ENCODE measurements at regions not wholly inside any gene's neighbourhood (a gene's known extent, or its start where the extent isn't known, plus 50 kb on each side); places are given as distances from the start of the nearest gene placed in this dataset.
"Not testable (repeated sequence)": the region's sequence is repeated elsewhere in the genome, so short reads cannot be mapped to it uniquely, and the experiment has no call there.

DNA sequence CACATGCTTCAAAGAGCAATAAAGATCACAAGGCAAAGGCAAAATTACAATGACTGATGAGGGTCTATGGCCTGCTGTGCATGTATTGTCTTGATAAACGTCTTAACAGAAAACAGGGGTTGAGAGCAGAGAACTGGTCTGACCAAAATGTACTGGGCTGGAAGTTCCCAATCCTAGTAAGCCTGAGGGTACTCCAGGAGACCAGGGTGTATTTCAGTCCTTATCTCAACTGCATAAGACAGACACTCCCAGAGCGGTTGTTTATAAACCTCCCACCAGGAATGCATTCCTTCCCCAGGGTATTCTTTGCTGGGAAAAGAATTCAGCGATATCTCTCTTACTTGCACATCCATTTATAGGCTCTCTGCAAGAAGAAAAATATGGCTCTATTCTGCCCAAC is 521.8 kb upstream of the GNPDA2 start:
- not testable (repeated sequence) for DNase-seq (ENCODE audit: low read depth in 2 of 2)

DNA sequence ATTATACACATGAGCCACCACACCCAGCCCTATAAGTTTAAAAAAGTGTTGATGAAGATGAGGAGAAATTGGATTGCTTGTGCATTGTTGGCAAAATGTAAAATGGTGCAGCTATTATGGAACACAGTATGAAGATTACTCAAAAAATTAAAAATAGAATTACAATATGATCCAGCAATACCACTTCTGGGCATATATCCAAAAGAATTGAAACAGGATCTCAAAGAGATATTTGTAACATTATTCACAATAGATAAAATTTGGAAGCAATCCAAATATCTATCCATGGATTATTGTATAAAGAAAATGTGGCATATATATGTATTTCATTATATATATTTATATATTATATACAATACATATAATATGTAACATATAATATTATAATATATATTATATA is 515.6 kb upstream of the GNPDA2 start:
- DNase-seq (ENCODE audit: low read depth in 2 of 2): peak in 1 of 2 donors; percentile 1

DNA sequence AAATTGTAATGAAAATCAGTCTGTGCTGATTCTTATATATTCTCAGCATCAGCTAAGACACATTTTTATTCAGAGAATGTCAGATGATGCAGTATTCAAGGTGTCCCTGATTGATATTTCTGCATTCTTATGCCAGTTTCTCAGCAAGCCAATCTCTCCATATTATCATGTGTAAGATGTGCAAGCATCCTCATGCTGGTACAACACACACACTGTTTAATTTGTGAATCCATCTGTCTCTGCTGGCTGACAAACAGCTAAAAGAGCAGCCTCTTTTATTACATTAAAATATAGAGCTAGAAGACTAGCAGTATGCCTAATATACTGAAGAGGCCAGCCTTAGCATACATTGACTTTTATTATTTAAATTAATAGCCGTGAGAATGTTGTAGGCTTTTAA is 502.9 kb upstream of the GNPDA2 start:
- no peak for DNase-seq (ENCODE audit: low read depth in 2 of 2)

DNA sequence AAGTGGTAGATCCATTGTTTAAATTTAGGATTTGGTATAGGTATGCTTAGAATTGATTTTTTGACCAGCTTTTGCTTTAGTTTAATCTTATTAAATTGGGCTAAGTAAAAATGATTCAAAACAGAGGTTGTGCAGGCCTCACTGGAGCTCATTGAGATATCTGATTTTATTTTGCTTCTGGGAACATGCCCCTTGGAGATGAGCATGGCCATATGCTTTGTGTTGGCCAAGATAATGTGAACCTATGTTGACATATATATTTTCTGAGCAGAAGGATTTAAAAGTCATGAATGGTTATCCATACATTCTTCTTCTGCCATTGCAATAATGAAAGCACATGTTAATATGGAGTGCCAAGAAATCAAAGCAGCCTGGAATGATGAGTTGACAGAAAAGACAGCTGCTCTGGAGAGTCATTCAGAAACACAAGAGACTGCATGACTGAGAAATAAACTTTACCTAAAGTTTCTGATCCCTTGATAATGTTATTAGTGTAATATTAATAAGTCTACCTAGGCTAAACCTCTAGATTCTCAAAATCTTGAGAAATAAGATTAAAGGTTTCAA is 489.7 kb upstream of the GNPDA2 start:
- no peak for DNase-seq (ENCODE audit: low read depth in 2 of 2)

DNA sequence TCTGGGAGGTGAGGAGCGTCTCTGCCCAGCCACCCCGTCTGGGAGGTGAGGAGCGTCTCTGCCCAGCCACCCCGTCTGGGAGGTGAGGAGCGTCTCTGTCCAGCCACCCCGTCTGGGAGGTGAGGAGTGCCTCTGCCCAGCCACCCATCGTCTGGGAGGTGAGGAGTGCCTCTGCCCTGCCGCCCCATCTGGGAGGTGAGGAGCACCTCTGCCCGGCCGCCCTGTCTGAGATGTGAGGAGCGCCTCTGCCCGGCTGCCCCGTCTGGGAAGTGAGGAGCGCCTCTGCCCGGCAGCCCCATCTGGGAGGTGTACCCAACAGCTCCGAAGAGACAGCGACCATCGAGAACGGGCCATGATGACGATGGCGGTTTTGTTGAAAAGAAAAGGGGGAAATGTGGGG is 482.1 kb upstream of the GNPDA2 start:
- DNase-seq (ENCODE audit: low read depth in 2 of 2): not testable (repeated sequence)

DNA sequence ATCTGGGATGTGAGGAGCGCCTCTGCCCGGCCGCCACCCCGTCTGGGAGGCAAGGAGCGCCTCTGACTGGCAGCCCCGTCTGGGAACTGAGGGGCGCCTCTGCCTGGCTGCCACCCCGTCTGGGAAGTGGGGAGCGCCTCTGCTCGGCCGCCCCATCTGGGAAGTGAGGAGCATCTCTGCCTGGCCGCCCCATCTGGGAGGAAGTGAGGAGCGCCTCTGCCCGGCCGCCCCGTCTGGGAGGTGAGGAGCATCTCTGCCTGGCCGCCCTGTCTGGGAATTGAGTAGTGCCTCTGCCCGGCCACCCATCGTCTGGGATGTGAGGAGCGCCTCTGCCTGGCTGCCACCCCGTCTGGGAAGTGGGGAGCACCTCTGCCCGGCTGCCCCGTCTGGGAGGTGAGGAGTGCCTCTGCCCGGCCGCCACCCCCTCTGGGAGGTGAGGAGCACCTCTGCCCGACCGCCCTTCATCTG is 481.5 kb upstream of the GNPDA2 start:
- not testable (repeated sequence) for DNase-seq (ENCODE audit: low read depth in 2 of 2)

DNA sequence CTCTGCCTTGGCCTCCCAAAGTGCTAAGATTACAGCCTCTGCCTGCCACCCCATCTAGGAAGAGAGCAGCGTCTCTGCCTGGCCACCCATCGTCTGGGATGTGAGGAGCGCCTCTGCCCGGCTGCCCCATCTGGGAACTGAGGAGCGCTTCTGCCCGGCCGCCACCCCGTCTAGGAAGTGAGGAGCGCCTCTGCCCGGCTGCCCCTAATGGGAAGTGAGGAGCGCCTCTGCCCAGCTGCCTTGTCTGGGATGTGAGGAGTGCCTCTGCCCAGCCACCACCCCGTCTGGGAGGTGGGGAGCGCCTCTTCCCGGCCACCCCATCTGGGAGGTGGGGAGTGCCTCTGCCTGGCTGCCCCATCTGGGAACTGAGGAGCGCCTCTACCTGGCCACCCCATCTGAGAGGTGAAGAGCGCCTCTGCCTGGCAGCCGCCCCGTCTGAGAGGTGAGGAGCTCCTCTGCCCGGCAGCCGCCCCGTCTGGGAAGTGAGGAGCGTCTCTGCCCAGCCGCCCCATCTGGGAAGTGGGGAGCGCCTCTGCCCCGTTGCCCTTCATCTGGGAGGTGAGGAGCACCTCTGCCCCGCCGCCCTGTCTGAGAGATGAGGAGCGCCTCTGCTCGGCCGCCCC is 481.0 kb upstream of the GNPDA2 start:
- DNase-seq (ENCODE audit: low read depth in 2 of 2): not testable (repeated sequence)

DNA sequence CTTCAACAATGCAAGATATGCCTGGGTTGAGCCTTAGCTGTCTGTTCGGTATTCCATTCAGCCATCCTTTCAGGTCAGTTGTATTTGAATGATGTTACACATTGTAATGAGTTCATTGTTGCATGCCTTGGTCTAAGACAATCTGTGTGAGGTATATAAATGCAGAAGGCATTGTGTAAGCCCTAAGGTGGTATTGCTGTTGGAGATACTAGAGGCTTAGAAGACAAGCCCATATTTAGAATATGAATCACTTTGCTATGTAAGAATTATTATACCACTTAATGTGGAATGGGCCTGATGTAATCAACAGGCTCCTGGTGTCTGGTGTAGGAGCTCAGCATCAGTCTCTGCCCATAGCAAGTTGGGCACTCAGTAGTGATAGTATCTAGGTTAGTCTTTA is 473.4 kb upstream of the GNPDA2 start:
- DNase-seq (ENCODE audit: low read depth in 2 of 2): no peak

DNA sequence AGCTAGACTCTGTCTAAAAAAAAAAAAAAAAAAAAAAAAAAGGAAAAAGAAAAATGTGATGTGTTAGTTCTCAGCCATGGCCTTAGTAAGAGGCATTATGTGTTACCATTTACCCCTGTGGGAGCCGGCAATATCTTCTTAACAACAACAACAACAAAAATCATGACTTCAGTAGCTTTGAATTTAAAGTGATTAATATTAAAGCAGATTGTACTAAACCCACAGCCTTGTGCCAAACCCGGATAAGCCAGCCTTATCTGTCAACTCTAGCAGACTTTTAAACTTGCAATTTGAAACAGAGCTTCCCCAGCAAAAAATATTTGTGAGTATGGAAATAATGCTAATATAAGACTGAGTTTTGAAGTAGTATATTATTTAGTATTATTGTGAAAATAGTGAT is 462.1 kb upstream of the GNPDA2 start:
- DNase-seq (ENCODE audit: low read depth in 2 of 2): no peak

DNA sequence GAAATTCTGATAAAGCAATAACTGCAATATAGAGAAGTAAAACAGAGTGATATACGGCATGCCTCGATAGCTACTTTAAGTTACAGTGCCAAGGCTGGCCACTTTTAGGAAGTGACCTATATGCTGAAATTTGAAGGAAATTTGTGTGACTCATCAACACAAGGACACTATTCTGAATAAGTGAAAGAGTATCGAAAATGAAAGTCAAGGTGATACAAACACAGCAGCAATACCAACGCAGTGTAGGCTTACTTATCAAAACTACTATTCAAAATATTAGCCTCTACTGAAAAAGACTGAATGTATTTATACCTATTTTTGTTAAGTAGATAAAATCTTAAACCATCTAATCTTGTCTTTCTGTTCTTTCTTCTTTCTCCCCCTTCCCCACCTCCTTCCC is 459.9 kb upstream of the GNPDA2 start:
- DNase-seq (ENCODE audit: low read depth in 2 of 2): no peak

DNA sequence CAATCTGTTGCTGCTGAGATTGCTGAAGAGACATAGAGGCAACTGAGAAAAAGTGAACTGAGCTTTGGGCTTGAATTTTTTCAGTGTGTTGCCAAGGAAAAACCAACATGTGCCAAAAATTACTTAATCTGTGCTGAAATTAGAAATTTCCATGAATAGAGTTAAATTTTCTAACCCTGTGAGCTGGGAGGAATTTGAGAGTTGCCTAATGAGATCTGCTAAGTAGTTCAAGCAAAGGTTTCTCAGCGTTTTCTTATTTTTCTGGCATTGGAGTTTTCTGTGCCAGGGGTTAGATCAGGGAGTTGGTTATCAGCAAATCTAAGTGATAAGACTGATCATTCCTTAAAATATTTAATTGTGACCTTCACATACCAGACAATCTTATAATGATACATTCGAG is 457.5 kb upstream of the GNPDA2 start:
- no peak for DNase-seq (ENCODE audit: low read depth in 2 of 2)

DNA sequence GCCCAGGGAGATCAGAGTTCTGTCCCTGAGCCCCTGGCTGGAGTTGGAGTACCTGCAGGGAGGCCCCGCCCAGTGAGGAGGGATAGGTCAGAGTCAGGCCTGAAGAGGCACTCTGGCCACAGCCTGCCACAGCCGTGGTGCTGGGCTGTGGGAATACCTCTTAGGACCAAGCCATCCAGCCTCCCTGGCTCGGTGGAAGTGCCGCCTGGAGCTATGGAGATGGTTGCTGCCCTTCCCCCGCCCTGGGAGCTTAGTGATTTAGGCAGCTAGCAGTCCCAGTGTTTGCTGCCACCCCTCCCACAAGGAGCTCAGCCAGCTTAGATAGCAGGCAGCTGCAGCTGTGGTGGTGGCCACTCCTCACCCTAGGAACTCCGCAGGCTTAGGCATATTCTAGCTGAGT is 446.3 kb upstream of the GNPDA2 start:
- DNase-seq (ENCODE audit: low read depth in 2 of 2): no peak

DNA sequence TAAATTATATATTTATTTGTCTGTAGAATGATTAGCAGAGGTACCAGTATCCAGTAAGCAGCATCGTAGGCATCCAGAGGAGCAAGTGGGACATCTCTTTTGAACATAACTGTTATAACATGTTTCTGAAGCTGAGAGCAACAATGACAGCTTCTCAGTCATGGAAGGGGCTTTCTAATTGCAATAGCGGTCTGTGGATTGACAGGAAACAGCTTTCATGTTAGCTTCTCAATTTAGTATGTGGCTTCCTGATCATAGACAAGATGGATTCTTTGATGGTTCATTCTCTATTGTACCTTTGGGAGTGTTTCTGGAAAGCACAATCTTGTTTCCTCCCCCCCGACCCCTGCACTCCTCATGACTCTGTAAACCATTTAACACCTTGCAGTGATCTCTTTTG is 434.6 kb upstream of the GNPDA2 start:
- no peak for DNase-seq (ENCODE audit: low read depth in 2 of 2)

DNA sequence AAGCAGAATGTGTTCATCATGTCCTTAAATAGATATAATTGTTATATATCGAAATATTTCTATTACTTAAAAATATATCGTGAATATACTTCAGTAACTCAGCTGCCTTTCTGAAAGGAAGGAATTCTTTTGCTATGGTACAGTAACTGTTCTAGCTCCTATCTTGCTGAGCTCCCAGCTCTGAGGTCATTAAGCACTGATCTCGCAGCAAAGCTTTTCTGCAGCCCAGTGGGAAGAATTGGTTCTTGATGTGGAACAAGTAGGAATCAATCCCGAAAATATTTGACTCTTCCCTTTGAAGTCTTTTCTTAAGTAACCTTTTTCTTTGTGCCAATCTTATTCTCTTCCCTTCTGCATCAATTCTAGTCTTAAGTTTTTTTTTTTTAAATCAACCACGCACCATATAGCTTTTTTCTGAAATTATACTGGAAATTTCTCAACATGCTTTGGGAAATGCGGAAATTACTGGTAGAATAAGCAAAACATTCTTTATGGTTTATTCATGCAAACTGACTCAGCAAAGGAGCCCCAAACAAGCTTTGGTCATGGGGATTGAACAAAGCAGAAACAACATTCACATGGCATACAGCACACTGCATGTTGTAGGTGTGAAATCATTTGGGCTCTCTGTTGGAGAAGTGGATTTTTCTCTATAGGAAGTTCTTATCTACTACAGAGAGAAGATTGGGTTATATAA is 428.9 kb upstream of the GNPDA2 start:
- no peak for DNase-seq (ENCODE audit: low read depth in 2 of 2)

DNA sequence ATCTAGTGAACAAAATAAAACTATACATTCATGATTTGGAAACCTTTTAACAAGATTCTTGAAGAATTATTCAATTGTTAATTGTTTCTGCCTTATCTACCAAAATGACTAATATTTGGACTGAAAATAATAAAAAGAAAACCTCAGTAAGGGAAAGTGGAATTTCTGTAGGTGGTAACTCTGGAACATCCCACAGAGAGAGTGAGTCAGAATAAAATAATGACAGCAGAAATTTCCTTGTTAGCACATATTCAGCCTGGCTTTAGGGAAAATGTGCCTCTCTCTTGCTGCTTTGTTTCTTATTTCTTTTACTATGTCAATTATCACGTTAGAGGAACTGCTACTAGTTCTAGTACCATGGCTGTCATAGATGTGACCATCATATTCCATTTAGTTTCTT is 421.5 kb upstream of the GNPDA2 start:
- no peak for DNase-seq (ENCODE audit: low read depth in 2 of 2)

DNA sequence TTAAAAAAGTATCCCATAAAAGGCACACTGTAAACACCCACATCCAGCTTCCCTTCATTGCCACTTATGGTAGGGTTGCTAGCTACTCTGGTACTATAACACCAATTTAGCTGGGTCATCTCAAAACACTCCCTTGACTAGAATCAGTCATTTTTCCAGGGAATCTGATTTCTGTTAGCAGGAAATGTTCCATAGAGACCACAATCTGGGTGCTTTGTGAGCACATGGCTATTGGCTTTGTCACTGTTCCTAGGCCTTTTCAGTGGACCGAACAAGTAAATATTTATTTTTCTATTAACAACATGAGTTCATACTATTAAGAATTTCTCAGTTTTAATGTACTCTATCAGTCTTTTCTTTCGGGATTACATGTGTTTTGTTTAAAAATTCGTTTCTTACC is 404.7 kb upstream of the GNPDA2 start:
- DNase-seq (ENCODE audit: low read depth in 2 of 2): no peak

DNA sequence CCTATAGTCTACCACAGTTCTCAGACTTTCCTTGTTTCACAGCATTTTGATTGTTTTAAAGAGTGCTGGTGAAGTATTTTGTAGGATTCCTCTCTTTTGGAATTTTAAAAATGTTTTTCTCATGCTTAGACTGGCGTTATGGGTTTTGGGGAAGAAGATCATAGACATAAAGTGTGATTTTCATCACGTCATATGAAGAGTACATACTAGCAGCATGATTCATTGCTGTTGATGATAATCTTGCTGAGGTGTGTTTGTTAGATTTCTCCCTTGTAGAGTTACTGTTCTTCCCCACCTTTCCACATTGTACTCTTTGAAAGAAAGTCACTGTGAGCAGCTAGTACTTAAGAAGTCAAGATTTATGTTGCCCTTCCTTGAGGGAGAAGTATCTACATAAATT is 396.1 kb upstream of the GNPDA2 start:
- DNase-seq (ENCODE audit: low read depth in 2 of 2): no peak

DNA sequence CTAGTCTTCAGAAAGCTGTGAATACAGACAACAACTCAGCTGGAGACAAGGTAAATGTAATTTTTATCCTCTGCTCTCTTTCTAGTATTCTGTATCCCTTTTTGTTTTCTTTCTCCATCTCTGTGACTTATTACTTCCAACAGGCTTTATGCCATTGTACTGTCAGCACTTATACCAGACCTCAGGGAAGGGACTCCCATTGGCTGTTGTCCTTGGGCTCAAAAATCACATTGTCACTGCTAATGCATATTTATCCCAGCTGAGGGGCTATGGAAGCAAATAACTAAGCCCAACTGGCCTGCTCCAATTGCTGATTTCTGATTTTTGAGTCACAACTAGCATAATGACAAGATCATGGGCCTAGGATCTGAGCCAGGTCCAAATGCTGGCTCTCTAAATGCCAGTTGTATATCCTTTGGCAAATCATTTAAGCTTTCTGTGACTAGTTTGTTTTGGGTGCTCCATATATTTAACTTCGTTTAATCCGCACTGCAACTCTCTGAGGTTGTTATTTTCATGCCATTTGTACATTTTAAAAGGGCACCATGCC is 395.1 kb upstream of the GNPDA2 start:
- no peak for DNase-seq (ENCODE audit: low read depth in 2 of 2)

DNA sequence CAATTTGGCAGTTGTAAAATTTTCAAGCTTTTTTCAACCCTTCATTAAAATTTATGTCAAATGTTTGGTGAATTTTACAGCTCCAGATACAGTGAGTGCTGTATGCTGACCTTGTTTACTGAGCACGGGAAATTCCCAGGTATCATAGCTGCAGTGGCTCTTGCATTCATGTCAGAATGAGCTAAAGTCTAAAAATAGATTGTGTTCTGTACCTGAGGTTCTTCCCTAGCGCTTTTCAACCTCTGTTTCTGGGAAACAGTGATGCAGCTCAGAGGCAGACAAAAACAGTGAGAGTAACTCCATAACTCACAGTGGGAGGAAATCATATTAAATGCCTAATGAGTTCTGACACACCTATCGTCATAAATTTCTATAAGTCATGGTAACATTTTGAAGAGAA is 393.8 kb upstream of the GNPDA2 start:
- DNase-seq (ENCODE audit: low read depth in 2 of 2): no peak

DNA sequence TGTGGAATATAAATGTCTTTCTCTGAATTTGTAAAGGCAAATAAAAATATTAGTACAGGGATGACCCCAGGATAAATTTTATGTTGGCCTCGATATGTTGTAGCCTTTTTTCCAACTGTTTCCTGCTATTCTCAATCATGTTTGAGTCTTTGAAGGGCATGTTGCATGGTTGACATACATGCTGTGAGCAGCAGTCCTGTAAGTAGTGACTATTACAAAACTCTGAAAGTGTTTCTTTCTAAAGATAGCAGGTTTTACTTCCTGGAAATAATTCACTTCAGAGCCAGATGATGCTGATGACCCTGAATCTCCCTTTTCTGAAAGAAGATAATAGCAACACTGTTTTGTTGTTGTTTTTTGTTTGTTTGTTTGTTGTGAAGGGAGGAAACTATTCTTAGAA is 393.0 kb upstream of the GNPDA2 start:
- DNase-seq (ENCODE audit: low read depth in 2 of 2): no peak

DNA sequence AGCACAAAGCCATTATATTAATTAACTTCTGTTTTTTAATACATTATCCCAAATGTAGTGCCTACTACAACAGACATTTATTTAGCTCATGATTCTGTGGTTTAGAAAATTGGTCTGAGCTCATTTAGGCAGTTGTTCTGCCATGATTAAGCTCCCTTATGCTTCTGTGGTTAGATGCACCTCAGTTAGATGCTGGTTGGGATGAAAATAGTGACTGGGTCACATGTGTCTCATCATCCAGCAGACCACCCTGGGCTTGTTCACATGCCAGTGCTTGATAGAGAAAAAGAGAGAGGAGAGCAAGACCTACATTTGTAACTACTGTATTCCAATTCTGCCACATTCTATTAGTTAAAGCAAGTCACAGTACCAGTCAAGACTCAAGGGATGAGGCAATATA is 376.4 kb upstream of the GNPDA2 start:
- DNase-seq (ENCODE audit: low read depth in 2 of 2): no peak

DNA sequence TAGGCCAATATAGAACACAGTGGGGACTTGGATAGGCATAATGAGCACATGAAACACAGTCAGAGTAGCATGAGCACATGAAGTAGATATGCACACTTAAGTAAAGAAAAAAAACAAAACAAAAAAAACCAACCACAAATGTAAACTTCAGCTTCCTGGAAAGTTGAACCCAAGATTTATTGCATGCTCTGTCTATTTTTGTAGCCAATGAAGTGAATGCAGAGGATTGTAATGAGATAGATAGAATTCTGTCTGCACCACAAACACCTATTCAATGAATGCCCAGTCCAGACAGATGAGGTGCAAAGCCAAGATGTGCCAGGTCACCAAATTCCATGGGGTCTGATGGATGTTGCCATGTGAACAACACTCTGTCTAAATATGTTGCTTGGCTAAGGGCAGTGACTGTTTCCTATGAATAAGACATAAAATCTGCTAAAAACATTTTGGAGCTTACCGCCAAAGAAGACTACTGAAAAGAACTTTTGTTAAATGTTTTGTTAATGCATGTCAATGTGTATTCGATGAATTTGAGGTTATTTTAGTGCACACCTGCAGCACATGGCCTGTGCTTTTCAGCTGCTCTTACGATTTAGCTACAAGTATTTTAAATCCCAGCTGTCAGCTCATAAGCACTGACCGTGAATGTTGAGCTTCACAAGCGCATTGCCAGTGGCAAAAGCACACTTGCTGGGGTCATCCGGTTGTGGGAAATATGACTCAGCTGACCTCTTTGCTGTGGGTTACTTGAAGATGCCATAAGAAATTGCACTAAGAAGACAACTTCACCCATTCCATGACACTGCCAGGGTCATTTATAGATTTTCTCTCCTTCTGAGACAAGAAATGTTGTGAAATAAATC is 374.8 kb upstream of the GNPDA2 start:
- DNase-seq (ENCODE audit: low read depth in 2 of 2): no peak

All from lung microvascular endothelial cell (primary cell).